ENCODE measurements at regions not wholly inside any gene's neighbourhood (a gene's known extent, or its start where the extent isn't known, plus 50 kb on each side); places are given as distances from the start of the nearest gene placed in this dataset.

DNA sequence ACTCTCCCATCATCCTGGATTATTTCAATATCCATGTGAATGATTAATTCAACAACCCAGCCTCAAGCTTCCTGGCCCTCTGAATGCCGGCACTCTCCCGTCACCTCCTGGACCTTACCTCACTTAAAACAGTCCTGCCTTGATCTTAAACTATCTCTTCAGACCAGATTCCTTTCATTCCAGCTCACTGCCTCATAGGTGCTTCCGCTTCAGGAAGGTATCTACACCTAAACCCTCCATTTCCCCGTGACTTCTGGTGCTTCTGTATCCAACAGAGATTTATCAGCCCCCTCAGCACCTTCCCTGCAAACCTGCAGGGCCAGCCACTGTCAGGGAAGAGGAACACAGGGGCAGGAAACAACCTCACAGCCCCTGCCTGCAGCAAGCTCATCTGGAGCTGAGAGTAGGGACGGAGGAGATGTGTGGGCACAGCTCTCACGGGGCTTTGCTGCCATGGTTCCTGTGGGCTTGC lies 98.9 kb upstream of the TJP1 start (continued):
- TF ChIP-seq, protein P1, sequence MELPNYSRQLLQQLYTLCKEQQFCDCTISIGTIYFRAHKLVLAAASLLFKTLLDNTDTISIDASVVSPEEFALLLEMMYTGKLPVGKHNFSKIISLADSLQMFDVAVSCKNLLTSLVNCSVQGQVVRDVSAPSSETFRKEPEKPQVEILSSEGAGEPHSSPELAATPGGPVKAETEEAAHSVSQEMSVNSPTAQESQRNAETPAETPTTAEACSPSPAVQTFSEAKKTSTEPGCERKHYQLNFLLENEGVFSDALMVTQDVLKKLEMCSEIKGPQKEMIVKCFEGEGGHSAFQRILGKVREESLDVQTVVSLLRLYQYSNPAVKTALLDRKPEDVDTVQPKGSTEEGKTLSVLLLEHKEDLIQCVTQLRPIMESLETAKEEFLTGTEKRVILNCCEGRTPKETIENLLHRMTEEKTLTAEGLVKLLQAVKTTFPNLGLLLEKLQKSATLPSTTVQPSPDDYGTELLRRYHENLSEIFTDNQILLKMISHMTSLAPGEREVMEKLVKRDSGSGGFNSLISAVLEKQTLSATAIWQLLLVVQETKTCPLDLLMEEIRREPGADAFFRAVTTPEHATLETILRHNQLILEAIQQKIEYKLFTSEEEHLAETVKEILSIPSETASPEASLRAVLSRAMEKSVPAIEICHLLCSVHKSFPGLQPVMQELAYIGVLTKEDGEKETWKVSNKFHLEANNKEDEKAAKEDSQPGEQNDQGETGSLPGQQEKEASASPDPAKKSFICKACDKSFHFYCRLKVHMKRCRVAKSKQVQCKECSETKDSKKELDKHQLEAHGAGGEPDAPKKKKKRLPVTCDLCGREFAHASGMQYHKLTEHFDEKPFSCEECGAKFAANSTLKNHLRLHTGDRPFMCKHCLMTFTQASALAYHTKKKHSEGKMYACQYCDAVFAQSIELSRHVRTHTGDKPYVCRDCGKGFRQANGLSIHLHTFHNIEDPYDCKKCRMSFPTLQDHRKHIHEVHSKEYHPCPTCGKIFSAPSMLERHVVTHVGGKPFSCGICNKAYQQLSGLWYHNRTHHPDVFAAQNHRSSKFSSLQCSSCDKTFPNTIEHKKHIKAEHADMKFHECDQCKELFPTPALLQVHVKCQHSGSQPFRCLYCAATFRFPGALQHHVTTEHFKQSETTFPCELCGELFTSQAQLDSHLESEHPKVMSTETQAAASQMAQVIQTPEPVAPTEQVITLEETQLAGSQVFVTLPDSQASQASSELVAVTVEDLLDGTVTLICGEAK (IDR thresholded peaks at IDR 0.05), result no peak
- TF ChIP-seq, protein P1 (CRISPR knock-in tag; IDR thresholded peaks at IDR 0.05), result no peak
- no peak for TF ChIP-seq NFRKB (IDR thresholded peaks at IDR 0.05)
- no peak for TF ChIP-seq ZNF891 (CRISPR knock-in tag; IDR thresholded peaks at IDR 0.05)
- no peak for TF ChIP-seq CAMTA2 (CRISPR knock-in tag; IDR thresholded peaks at IDR 0.05; ENCODE audit: borderline replicate concordance)
